ENCODE measurements at regions not wholly inside any gene's neighbourhood (a gene's known extent, or its start where the extent isn't known, plus 50 kb on each side); places are given as distances from the start of the nearest gene placed in this dataset.
"Not testable (repeated sequence)": the region's sequence is repeated elsewhere in the genome, so short reads cannot be mapped to it uniquely, and the experiment has no call there.

GRCh38 chr6:40831381-40831780, 207.6 kb downstream of the UNC5CL start:
- no peak for DNase-seq

- DNase-seq: no peak
Measured at GRCh38 chr6:40825102-40825501, 213.9 kb downstream of the UNC5CL start.

GRCh38 chr6:40823917-40824891, 214.8 kb downstream of the UNC5CL start:
- DNase-seq: not testable (repeated sequence)

GRCh38 chr6:40822619-40823018, 216.4 kb downstream of the UNC5CL start:
- no peak for DNase-seq

GRCh38 chr6:40819182-40819834, 219.7 kb downstream of the UNC5CL start:
- no peak for DNase-seq

- no peak for DNase-seq
Measured at GRCh38 chr6:40817369-40817768, 221.7 kb downstream of the UNC5CL start.

GRCh38 chr6:40816601-40817000, 222.4 kb downstream of the UNC5CL start:
- DNase-seq: no peak

GRCh38 chr6:40815731-40816130, 223.3 kb downstream of the UNC5CL start:
- DNase-seq: no peak

- DNase-seq: no peak
Measured at GRCh38 chr6:40810171-40810570, 223.0 kb upstream of the LRFN2 start.

GRCh38 chr6:40809627-40810026, 222.5 kb upstream of the LRFN2 start:
- no peak for DNase-seq

- DNase-seq: no peak
Measured at GRCh38 chr6:40807484-40807883, 220.3 kb upstream of the LRFN2 start.

GRCh38 chr6:40806256-40806864, 219.2 kb upstream of the LRFN2 start:
- DNase-seq: no peak

GRCh38 chr6:40805336-40805735, 218.2 kb upstream of the LRFN2 start:
- DNase-seq: no peak

GRCh38 chr6:40804905-40805304, 217.7 kb upstream of the LRFN2 start:
- no peak for DNase-seq

- DNase-seq: no peak
Measured at GRCh38 chr6:40803897-40804702, 216.9 kb upstream of the LRFN2 start.

- DNase-seq: no peak
Measured at GRCh38 chr6:40802481-40802880, 215.3 kb upstream of the LRFN2 start.

- DNase-seq: no peak
Measured at GRCh38 chr6:40799296-40800140, 212.4 kb upstream of the LRFN2 start.

- DNase-seq: no peak
Measured at GRCh38 chr6:40798069-40798770, 211.1 kb upstream of the LRFN2 start.

- no peak for DNase-seq
Measured at GRCh38 chr6:40796260-40797221, 209.4 kb upstream of the LRFN2 start.

GRCh38 chr6:40794586-40794985, 207.4 kb upstream of the LRFN2 start:
- no peak for DNase-seq

Measured in CD4-positive, alpha-beta T cell treated with Interleukin-15 for 1 hour (primary cell).